HFF-Myc (cell line): ENCODE measurements at regions not wholly inside any gene's neighbourhood (a gene's known extent, or its start where the extent isn't known, plus 50 kb on each side); places are given as distances from the start of the nearest gene placed in this dataset.

Experiments used
- DNase-seq: peaks from one replicate; pipeline ENCODE4 v3.0.0-alpha.2; 2011; ENCODE audit warnings: low read depth; ENCODE audit errors: extremely low read depth
- H3K4me3 ChIP-seq: replicated peaks from 2 replicates; pipeline ENCODE4 v1.5.1; 2011; ENCODE audit warnings: low read depth, mild to moderate bottlenecking, control low read depth, low read length
- TF ChIP-seq, protein P1 (sequence below): IDR thresholded peaks from 2 replicates; pipeline ENCODE4 v1.5.1; 2012; ENCODE audit warnings: mild to moderate bottlenecking, low read depth, low read length, control low read depth; ENCODE audit errors: missing control alignments

DNA sequence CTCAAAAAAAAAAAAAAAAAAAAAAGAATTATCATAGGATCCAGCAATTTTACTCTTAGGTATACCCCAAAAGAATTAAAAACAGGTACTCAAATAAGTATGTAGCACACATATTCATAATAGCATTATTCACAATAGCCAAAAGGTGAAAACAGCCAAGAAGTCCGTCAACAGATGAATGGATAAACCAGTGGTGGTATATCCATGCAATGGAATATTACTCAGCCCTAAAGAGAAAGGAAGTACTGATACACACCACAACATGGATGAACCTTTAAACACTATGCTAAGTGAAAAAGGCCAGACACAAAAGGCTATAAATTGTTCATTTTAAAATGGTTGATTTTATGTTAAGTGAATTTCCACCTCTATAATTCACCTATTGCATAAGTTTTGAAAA is 804.8 kb upstream of the AUTS2 start:
- no peak overlapping the region for H3K4me3 ChIP-seq
- TF ChIP-seq, protein P1, sequence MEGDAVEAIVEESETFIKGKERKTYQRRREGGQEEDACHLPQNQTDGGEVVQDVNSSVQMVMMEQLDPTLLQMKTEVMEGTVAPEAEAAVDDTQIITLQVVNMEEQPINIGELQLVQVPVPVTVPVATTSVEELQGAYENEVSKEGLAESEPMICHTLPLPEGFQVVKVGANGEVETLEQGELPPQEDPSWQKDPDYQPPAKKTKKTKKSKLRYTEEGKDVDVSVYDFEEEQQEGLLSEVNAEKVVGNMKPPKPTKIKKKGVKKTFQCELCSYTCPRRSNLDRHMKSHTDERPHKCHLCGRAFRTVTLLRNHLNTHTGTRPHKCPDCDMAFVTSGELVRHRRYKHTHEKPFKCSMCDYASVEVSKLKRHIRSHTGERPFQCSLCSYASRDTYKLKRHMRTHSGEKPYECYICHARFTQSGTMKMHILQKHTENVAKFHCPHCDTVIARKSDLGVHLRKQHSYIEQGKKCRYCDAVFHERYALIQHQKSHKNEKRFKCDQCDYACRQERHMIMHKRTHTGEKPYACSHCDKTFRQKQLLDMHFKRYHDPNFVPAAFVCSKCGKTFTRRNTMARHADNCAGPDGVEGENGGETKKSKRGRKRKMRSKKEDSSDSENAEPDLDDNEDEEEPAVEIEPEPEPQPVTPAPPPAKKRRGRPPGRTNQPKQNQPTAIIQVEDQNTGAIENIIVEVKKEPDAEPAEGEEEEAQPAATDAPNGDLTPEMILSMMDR: no peak
- no peak for DNase-seq

DNA sequence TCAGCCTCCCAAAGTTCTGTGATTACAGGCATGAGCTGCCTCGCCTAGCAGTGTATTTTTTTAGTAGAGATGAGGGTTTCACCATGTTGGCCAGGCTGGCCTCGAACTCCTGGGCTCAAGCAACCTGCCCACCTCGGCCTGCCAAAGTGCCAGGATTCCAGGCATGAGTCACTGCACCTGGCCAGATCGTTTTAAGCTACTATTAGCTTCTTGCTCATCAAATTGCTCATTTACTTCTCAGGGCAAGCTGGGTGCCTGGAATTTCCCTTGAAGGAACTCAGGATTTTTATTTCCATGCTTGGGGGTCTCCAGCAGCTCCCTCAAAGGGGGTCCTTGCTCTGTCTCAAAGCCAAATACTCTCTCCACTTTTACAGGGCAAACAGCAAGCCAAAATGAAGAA is 798.0 kb upstream of the AUTS2 start:
- DNase-seq: no peak
- TF ChIP-seq, protein P1: no peak
- no peak overlapping the region for H3K4me3 ChIP-seq

DNA sequence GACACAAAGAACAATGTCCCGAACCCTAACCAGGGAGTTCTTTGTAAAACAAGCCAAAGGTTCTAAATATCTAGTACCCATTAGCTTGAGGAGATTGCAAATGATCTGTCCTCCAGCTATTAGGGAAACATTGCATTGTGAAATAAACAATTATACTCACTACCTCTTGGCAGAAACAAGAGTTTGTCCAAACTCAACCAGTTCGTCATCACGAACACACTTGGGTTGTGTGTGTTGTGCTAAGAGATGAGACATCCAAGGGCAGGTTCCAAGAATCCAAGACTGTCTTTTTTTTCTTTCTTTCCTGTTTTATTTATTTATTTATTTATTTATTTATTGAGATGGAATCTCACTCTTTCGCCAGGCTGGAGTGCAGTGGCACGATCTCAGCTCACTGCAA is 793.1 kb upstream of the AUTS2 start:
- DNase-seq: no peak
- H3K4me3 ChIP-seq: no peak overlapping the region
- TF ChIP-seq, protein P1: no peak

DNA sequence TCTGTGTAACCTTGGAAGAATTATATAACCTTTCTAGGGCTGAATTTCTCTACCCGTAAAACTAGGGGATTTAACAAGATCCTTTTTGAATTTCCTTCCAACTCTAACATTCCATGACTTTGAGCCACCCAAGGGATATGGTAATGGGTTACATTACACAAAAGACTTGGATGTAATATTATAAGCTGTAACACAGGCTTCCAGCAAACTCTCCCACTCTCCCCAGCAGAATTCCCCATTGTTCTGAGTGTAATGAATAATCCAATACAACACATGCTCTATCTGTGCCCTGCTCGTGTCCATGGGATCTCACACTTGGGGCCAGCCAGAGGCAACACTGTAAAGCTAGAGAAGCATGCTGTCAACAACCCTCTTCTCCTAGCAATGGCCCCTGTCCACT is 790.6 kb upstream of the AUTS2 start:
- TF ChIP-seq, protein P1: no peak
- DNase-seq: no peak
- no peak overlapping the region for H3K4me3 ChIP-seq

DNA sequence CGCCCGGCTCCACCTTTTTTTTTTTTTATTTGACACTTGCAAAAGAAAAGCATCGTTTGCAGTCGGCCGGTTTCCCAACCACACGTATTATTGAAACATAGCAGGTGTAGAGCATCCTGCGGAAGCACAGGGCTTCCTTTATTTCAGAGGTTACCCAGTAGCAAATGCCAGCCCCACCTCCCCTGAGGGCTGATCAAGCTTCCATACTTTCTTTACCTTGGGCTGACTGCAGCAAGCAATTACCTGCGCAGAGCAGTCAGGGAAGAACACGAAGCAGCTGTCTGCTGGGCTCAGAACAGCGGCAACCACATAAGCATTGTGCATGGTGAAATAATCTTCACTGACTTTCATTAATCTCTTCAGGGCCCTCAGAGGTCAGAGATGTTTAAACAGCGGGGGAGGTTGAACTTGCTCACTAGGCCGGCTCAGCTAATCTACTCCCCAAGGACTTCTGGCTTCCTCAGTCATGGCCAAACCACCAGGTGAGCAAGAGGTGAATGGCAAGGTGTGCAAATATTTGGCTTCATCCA is 784.7 kb upstream of the AUTS2 start:
- no peak for DNase-seq
- H3K4me3 ChIP-seq: no peak overlapping the region
- TF ChIP-seq, protein P1: no peak

DNA sequence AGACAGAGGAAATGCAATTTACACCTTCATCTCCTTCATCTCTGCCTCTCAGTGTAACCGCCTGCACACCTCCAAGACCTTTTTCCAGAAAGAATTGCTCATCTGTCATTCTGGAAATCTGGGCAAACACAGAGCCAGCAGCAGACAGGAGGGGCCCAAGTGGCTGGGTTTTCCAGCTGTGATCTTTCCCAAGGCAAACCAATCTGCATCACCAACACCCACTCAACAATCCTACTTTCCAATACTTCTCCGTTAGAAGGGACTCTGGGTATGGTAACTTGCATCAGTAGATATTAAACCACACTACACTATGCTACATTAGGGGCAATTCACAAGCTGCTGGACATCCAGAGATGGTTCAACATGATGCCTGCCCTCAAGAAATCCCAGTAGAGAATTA is 781.8 kb upstream of the AUTS2 start:
- TF ChIP-seq, protein P1: no peak
- no peak for DNase-seq

DNA sequence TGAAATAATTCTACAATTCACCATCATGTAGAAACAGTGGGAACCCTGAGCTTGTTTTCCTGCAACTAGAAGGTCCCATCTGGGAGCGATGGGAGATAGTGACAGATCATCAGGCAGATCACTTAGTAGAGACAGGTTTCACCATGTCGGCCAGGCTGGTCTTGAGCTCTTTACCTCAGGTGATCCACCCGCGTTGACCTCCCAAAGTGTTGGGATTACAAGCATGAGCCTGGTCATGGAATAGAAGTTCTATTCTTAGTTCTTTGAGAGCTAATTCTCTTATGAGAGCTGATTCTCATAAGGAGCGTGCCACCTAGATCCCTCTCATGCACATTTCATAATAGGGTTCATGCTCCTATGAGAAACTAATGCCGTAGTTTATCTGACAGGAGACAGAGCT is 778.0 kb upstream of the AUTS2 start:
- TF ChIP-seq, protein P1: no peak
- DNase-seq: no peak
- no peak overlapping the region for H3K4me3 ChIP-seq

More for the DNA sequence above, 781.8 kb upstream of the AUTS2 start:
- no peak overlapping the region for H3K4me3 ChIP-seq
